ENCODE measurements at regions not wholly inside any gene's neighbourhood (a gene's known extent, or its start where the extent isn't known, plus 50 kb on each side); places are given as distances from the start of the nearest gene placed in this dataset.
A peak's percentile ranks its signal among the peaks of the same experiment; 100 is the strongest.

DNA sequence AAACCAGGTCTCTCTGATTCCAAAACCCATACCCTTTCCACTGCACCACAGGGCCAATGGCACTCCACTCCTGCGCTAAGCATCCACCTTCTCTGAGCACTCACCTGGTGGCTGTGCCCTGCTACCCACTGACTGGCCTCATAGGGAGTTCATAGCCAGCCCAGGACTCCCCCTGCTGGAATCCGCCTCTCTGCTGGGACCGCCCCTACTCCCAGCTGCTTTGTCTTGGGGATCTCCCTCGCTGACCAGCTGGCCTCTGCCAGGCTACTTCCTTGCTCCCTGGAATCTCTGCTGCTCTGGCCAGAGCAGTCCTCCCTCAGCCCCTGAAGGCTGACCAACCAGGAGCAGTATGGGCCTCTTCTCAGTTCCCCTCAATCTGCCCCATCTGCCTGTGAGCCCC is 129.7 kb downstream of the FAXC start:
- ATAC-seq (no peak), DNase-seq (ENCODE audit: missing footprints) (no peak)
- intact Hi-C loops (cut with DNase I): no loop called here

DNA sequence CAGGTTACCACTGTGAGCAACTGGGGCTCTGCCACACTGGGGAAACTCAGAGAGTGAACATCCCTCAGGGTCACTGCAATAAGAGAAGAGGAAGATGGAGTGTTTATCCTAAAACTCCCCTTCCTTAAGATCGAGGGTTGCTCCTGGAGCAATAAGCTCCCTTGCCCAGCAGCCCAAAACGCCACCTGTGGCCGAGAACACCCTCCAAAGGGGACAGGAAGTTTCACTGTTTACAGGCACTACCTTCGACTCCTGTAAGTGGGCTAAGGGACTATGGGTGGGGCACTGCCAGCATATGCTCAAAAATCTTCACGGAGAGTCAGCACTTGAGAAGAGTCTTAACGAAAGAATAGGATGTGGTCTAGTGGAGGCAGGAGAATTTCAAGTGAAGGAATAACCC is 132.5 kb downstream of the FAXC start:
- no peak for ATAC-seq
- intact Hi-C loops (cut with DNase I): no loop called here
- DNase-seq (ENCODE audit: missing footprints): no peak

- ATAC-seq (no peak), DNase-seq (ENCODE audit: missing footprints) (no peak)
- intact Hi-C loops (cut with DNase I): no loop called here
These were observed 153.4 kb downstream of the FAXC start for GRCh38 chr6:99195986-99196655.

DNA sequence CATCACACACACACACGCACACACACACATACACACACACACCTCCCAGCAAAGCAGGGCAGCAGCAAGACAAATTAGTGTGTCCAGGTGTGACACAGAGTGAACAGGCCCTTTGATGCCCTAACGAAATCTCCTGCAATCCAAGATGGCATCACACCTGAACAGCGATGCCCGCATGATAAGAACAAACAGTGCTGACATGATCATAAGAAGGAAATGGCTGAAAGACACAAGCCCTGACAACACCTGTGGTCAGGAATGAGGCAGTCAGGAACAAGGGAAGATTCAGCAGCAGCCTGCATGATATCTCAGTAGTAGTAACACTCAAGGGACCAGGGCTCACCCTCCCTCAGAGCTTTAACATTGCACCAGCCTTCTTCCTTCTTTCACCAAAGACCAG is 156.9 kb downstream of the FAXC start:
- DNase-seq (ENCODE audit: missing footprints) (no peak), ATAC-seq (no peak)
- intact Hi-C loops (cut with DNase I): no loop called here

GRCh38 chr6:99189823-99190721 is 159.4 kb downstream of the FAXC start:
- no peak for ATAC-seq
- intact Hi-C loops (cut with DNase I): no loop called here
- no peak for DNase-seq (ENCODE audit: missing footprints)

GRCh38 chr6:99187429-99187828 is 162.0 kb downstream of the FAXC start:
- intact Hi-C loops (cut with DNase I): no loop called here
- DNase-seq (ENCODE audit: missing footprints): no peak
- ATAC-seq: peak; percentile 56

DNA sequence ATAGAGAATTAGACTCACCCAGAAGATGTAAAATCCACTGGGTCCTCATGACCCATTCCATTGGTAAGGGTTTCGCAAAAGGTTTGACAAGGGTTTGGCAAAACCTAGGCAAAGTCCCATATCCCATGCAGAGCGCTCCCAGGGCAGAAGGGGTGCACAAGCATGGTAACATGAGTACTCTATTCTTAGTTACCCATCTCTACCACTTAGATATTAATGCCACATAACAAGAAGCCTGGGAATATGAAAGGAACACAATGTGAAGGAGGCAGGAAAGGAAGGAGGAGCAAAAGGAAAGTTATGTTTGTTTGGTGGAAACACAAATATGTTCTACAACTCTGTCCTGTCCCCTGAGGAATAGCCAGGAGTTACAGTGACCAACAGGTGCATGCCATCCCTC is 163.1 kb downstream of the FAXC start:
- ATAC-seq (no peak), DNase-seq (ENCODE audit: missing footprints) (no peak)
- intact Hi-C loops (cut with DNase I): no loop called here

GRCh38 chr6:99185525-99185924 is 163.9 kb downstream of the FAXC start:
- intact Hi-C loops (cut with DNase I): no loop called here
- DNase-seq (ENCODE audit: missing footprints): no peak
- peak; percentile 42 for ATAC-seq

- intact Hi-C loops (cut with DNase I): no loop called here
- ATAC-seq (no peak), DNase-seq (ENCODE audit: missing footprints) (no peak)
These were observed 164.8 kb downstream of the FAXC start for GRCh38 chr6:99184696-99185095.

DNA sequence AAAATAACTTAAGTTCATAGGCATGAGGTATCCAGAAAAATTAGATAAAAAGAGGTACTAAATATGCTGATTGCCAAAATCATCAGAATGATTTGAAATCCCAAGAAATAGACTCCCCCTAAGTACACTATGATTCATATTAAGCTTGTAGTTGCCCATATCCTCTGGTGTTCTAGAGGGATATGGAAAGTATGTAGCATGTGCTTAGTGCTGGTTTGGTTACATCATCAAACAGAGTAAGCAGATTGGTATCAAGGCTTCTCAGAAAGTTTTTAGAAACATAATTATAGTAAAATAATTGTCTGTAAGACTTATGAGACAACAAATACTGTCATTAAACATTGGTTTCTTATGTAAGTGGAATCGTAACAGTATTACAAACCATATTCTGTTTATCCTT is 166.4 kb downstream of the FAXC start:
- ATAC-seq (no peak), DNase-seq (ENCODE audit: missing footprints) (no peak)
- intact Hi-C loops (cut with DNase I): no loop called here

DNA sequence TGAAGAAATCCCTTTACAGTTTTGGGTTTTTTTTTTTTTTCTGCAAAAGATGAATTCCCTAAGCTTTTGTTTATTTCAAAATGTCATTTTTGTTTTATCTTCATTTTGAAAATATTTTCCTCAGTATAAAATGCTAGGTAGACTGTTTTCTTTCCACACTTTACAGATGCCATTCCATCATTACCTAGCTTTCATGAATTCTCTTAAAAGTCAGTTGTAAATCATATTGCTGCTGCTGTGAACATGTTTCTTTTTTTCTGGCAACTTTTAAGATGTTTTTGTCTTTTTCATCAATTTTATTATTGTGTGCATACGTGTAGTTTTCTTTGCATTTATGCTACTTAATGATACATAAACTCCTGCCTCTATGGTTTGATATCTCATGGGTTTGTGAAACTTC is 168.3 kb downstream of the FAXC start:
- ATAC-seq: no peak
- DNase-seq (ENCODE audit: missing footprints): no peak
- intact Hi-C loops (cut with DNase I): no loop called here

DNA sequence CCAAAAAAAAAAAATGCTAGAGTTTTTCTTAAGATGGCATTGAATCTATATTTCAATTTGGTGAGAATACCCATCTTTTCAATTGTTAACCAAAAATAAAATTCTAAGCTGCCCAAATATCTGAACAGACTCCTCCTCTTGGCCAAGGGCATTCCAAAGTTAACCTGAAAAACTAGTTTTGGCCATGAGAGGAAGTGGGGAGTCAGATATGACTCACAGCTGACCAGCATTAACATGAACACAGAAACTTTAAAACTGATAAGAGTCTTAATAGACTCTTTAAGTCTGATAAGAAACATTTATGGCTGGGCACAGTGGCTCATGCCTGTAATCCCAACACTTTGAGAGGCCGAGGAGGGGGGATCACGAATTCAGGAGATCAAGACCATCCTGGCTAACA is 171.3 kb downstream of the FAXC start:
- ATAC-seq (no peak), DNase-seq (ENCODE audit: missing footprints) (no peak)
- intact Hi-C loops (cut with DNase I): no loop called here

DNA sequence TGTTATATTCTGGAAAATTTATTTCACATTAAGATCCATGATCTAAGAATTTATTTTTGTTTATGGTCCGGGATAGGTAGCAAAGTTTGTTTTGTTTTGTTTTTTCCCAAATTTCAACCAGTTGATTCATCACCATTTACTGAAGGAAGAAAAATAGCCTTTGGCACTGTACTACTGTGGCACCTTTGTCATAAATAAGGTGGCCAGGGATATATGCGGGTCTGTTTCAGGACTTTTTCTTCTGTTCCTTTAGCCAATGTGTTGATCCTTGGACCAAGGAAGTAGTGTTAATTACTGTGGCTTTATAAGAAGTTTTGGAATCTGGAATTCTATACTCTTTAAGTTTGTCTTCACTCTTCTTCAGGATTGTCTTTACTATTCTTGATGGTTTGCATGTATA is 171.7 kb downstream of the FAXC start:
- intact Hi-C loops (cut with DNase I): no loop called here
- DNase-seq (ENCODE audit: missing footprints) (no peak), ATAC-seq (no peak)

DNA sequence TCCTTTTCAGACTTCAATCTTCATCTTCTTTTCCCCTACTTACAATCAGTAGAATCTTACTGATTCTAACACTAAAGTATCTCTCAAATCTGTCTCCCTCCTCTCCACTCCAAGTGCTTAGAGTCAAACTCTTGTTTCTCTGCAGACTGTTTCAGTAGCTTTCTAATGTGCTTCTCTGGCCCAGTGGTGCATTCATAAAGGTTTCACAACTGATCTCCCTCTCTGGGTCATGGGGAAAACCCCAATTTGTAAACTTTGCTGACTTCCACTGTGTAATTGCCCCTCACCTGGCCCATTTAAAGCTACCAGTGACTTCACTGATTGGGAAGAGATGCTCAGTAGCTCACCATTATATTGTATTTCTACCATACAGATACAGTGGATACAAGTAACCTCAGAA is 183.6 kb downstream of the FAXC start:
- DNase-seq (ENCODE audit: missing footprints) (no peak), ATAC-seq (no peak)
- intact Hi-C loops (cut with DNase I): no loop called here

GRCh38 chr6:99152347-99152643 is 197.2 kb downstream of the FAXC start:
- intact Hi-C loops (cut with DNase I): loop anchor here (2.0 kb wide), 1 partner anchor 91 kb away; no protein-coding TSS in a partner anchor
- ATAC-seq (no peak), DNase-seq (ENCODE audit: missing footprints) (no peak)

- intact Hi-C loops (cut with DNase I): loop anchor here (2.0 kb wide), 1 partner anchor 91 kb away; no protein-coding TSS in a partner anchor
- ATAC-seq: no peak
- DNase-seq (ENCODE audit: missing footprints): no peak
These were observed 197.7 kb downstream of the FAXC start for GRCh38 chr6:99151634-99152346.

GRCh38 chr6:99148761-99149160 is 200.7 kb downstream of the FAXC start:
- intact Hi-C loops (cut with DNase I): no loop called here
- no peak for ATAC-seq

GRCh38 chr6:99148111-99148510 is 200.4 kb upstream of the FBXL4 start:
- ATAC-seq (no peak), DNase-seq (ENCODE audit: missing footprints) (no peak)
- intact Hi-C loops (cut with DNase I): no loop called here

More at GRCh38 chr6:99148761-99149160, 200.7 kb downstream of the FAXC start:
- no peak for DNase-seq (ENCODE audit: missing footprints)

GRCh38 chr6:99147206-99147605 is 199.5 kb upstream of the FBXL4 start:
- DNase-seq (ENCODE audit: missing footprints) (no peak), ATAC-seq (no peak)
- intact Hi-C loops (cut with DNase I): no loop called here

DNA sequence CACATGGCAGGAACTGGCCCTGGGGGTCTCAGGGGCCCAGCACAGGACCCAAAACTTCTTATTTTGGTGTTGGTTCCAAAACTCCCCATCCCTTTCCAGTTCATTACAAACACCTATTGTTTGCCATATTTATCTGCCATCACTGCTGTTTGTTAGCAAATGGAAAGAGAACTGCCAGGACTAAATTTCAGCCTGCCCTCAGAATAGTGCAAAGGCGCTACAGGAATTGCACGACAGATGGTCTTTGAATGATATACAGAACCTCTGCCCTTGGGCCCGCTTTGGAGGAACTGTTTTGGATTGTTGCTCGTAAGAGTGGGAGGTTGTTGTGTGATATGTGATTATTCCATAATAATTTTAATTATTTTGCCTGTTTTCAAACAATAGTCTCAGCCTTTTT is 199.0 kb upstream of the FBXL4 start:
- intact Hi-C loops (cut with DNase I): no loop called here
- ATAC-seq (no peak), DNase-seq (ENCODE audit: missing footprints) (no peak)

All from Right ventricle myocardium inferior (tissue), 1 donor.